Fibroblast of the conjunctiva (primary cell): ENCODE measurements at regions not wholly inside any gene's neighbourhood (a gene's known extent, or its start where the extent isn't known, plus 50 kb on each side); places are given as distances from the start of the nearest gene placed in this dataset.

Source experiments
- DNase-seq: peaks from one replicate; pipeline ENCODE4 v3.0.0-alpha.2; 2010; ENCODE audit warnings: low read depth

DNA sequence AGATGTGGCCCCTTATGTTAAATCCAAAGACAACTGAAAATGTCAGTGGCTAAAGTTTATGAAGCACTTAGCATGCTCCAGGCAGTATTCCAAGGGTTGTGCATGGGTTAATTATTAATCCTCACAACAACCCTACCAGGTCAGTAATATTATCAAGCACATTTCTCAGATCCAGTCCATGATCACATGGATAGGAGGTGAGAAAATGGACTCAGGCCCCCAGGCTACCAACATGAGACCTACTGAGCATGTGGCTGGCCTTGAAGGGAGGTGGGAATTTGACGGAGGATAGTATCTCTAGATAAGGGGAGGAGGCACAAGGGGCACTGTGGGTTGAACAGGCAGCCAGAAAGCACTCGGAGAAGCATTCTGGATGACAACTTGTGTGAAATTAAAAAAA, 412.0 kb downstream of the MEIS1 start:
- DNase-seq = no peak

DNA sequence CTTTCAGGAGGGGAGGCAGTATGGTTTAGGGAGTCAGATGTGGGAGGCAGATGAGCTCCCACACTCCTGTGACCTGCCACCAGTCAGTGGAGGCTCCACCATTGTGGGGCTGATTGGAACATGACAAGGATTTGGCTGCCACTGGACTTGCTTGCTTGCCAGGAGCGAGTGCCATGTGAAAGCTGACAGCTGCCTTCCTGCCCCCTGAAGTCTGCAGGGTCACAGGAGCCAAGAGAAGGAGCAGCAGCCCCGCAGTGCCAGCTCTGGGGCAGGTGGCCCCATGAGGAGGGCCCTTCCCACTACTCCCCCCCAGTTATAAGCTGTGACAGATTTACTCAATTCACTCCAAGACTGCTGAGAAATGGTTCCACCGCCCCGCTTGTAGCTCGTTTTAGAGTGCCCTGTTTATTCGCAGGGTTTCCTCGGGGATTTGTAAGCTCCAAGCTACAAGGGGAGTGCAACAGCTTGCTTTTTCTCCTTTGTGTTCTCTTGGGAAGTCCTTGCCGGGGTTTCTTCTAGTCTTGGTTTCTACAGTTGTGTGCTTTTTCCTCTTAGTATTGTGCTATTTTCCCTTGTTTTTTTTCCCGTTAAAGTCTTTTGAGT, 414.3 kb downstream of the MEIS1 start:
- DNase-seq = no peak

DNA sequence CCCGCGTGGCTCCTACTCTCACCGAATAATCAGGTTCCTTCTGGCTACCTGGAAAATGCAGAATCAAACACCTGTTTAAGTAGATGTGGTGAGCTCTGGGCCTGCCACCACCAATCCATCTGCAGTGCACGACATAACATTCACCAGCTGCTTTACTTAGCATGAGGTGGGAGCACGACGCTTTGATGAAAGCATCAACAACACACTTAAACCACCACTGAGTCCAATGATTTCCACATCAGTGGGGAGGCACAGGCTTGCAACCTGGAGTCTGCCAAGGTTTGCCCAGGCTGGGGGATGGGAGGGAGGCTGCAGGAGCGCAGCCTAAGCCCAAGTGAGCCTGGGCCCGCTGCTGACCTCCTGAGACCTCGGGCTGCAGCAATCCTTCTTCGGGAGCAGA, 415.5 kb downstream of the MEIS1 start:
- DNase-seq = no peak

DNA sequence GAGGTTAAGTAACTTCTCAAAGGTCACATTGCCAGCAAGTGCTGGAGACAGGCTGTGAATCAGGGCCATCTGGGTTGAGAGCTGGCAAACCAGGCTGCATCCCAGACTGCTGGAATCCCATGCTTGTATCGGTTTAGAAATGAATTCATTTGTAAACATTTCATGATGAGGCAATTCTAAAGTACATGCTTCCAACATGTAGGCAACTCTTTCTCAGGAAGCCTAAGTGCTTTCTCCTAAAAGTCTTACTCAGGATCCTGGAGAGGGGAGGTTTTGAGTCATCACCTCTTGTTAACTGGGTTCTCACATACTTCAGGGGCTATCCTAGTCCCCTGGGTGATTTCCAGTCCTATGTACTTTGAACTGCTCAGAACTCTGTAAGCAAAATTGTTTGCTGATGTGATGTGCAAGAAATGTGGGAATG, 416.5 kb downstream of the MEIS1 start:
- peak; percentile 40 for DNase-seq

DNA sequence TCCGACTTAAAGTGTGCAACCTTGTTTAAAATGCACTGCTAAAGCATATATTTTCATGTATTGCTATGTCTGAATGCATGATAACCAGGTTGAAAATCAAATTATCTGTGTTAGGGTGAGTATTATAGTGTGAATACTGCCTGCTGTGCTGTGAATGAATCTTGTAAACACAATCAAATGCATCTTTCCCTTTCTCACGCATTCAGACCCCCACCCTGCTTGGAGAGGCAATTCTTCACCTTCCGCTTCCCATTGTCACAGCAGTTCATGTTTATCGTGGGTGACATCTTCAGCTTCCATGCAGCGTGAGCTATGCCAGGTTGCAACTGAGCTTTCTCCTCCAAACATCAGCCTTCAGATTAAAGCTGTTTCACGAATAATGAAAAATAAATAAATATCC, 418.0 kb downstream of the MEIS1 start:
- DNase-seq = no peak

DNA sequence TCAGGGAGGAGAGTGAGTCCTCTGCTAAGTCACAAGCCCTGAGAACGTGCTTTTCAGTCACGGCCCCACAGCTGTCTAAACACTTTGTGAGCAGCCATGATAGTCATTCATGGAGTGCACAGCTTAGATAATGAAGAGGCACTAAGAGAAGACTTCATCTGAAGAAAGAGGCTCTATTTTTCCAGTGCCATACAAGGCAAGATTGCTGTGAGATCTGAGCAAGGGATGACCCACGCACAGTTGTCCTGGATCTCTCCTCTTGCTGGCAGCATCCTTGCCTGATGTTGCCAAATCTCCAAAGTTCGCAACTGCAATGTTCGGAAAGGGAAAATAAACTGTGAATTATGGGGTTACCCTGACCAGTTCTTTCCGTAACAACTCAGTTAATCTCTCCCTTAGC, 418.7 kb downstream of the MEIS1 start:
- DNase-seq = no peak

DNA sequence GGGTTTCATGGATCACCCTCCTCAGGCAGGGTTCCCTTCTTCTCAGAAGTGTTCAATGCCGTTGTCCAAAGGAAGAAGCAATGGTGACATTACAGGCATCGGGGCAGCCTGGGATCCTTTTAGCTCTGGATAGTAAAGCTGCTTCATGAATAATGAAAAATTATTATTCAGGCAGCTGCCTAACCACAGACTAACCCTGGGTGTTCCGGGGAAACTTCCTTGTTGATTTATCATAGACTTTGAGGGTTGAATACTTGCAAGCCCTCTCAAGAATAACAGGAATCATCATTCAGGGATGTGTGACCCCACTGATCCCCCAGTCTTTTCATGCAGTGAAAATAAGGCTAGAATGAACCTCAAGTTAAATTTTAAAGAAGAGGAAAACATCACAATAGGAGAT, 419.4 kb downstream of the MEIS1 start:
- DNase-seq = no peak

DNA sequence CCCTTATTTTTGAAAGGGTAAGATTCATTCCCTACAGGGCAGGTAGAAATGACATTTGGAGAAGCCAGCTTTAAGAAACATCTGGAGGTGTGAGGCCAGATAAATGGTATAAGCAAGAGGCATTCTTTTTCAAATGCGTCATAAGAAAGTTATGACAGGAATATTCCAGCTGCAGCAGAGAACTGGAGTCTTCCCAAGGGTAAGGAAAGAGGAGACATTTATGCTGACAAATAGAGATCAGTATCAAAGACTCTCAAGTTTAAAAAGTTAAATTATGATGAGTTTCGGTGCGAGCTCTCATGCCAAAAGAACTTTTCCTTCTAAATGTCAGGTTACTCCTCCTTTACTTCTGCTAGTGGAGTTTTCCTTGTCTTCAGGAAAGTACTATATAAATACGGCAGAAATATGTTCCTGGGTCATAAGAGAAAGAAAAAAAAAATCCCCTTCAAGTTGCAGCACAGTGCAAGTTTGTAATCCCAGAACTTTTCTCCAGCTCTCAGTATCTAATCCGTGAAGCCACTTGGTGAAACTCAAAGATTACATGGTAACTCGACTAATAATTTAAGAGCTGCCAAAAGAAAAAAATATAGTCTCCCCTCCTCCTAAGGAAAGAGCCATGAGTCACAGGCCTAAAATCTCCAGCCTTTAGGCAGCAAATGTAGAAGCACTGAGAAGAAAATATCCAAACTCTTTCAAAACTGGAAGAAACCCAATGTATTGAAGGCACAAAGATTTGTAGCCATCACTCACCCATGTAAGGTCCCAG, 428.1 kb downstream of the MEIS1 start:
- DNase-seq = no peak

DNA sequence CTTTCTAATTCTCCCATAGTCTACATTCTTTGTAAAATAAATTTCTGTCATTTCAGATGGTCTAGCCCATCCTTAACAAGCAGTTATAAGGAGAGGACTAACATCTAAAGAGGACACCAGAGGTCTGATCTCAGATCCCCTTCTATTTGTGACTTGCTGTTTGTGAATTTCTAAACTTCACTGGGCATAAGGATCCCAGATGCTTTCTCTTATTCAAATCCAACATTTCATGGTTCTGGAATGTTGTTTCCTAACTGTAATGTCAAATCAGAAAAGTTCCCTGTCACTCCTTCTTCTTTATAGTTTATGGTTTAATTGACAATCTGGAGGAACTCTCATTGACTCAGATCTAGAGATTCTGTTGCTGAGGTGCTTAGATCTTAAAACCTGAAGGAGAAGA, 430.2 kb downstream of the MEIS1 start:
- DNase-seq = no peak

DNA sequence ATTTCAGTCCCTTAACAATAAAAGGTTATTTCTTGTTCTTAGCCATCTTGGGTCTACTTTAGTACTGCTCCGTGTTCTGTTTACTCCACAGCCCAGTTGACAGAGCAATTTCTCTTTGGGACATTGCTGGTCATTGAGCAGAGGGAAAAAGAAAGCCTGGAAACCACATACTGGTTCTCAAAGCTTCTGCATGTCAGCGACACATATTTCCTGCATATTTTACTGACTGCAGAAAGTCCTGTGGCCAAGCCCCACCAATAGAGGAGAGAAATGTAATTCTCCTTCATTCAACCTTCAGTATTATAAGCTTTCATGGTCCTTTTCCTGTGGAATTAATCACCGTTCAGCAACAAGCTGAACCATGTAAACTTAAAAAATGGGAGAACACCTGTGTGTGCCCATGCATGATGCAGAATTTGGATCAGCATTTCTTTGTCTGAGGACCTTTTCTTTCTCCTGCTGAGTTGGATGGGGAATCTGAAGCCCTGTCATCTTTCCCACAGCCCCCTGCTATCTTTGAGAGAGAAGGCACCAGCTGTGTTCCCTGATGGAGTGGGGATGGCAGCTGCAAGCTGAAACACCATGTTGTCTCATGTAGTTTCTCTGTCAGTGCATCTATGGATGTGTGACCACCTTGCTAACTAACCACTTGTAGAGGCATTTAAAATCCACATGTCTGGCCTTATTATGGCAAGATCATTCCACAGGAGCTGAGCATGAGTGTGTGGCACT, 431.6 kb downstream of the MEIS1 start:
- DNase-seq = no peak

DNA sequence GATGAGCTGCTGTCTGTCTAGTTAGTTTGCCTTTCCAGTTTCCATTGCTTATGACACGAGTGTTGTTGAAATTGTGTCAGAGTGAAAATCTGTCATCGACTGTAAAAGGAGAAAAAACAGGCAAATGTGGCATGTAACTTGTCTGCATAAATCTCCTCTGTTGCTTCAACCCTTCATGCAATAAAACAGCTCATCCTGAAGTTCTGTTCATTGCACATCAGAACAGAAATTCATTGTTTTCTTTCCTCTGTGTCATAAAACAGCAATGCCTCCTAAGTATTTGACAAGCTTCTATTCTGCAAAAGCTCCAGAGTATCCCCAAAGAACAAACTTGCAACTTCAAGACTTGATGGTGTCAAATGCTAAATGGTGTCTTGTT, 432.1 kb downstream of the MEIS1 start:
- DNase-seq = no peak

DNA sequence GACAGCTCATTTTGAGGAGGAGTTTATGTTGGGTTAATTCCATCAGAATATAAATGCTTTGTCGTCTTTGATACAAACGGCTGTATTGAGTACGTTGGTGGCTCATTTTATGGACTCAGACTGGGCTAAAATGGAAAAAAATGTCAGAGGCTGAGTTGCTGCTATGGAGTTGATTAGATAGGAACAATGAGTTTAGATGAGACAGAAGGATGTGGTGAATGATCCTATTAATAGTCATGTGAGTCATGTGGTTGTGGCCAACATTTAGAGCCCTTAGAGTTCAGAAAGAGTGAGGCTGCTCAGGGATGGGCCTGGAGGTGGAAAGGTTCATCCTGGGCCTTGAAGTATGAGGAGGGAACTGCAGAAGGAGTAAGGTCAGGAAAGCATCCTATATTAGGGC, 434.2 kb downstream of the MEIS1 start:
- no peak for DNase-seq

DNA sequence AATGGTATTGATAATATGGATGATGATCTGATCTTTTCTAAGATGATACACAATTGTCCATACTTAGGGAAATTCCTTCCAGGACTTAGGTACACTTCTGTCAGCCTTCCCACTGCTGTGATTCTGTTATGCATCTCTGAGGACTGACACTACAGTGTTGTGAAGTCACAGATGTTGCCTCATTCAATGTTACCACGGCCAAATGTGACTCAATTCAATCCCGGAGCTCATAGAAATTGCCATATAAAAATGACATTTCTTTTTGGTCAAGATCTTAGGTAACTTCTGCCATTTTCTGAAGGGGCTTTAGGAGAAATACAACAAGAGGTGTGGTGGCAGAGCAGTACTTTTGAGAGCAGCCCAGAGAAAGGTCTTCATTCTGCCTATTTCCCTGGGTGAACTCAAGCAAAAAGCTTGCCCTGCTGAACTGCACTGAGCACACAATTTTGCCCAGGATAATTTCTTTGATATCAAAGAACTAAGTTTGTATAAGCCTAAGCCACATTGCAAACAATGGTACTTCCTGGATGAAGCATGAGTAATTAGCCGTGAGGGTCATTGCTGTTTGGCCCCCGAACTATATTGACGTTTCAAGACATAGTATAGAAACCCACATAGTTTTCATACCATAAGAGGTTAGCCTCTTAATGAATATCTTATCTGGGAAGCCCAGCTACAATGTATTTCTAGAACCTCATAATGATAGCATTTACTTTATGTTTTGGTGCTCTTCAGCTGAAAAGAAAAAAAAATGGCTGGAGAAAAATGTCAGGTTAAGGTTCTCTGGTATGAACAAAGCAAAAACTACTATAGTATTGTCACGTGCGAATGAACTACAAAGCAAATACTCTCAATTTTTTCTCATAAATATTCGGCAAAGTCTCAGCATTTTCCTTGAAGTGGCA, 437.4 kb downstream of the MEIS1 start:
- no peak for DNase-seq

DNA sequence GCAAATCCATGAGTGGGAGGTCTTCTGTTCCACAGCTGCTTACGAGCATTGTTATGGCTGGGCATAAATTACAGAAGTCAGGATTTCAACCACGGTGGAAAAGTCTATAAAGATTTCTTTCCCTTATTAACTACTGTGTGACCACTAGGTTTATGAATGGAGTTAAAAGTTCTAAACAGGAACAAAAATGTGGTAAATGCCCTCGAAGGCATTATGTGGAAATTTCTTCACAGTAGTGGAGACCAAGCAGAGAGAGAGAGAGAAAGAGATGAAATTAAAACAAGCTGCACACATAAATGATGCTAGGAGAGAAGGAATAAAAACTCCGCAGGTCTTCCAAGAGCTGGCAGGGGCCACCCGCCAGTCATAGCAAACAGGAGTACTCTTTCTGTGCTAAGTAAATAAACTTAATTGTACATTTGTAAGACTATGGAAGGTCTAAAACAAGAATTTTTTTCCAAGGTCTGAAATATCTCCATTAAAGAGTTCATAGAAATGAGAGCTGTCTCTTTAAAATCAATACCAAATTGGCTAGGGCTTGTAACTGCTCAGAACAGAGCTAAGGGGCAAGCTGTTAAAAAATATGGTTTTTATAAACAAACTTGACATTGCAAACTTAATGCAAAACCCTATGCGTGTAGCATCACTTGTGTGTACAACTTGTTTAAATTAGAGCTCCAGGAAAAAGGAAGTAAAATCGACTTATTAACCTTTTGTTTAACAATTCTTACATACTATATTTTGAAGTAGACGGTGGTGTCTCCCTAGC, 438.2 kb downstream of the MEIS1 start:
- DNase-seq = no peak

DNA sequence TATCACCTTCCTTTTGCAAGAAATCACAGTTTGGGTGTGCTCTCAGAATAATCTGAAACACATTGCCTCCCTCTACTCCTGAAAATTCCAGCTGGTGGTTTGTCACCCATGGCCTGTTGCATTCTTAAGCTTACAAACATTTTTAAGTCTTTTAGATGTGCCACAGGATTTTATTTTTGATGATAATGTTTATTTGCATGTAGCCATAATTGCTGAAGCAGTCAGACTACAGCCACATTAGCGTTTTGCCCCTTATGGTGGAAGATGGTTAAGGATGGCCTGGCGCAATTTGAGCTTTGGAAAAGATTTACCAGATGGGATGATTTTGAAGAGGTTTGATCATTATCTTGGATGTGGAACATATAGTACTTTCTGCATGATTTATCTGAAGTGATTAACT, 439.5 kb downstream of the MEIS1 start:
- no peak for DNase-seq

DNA sequence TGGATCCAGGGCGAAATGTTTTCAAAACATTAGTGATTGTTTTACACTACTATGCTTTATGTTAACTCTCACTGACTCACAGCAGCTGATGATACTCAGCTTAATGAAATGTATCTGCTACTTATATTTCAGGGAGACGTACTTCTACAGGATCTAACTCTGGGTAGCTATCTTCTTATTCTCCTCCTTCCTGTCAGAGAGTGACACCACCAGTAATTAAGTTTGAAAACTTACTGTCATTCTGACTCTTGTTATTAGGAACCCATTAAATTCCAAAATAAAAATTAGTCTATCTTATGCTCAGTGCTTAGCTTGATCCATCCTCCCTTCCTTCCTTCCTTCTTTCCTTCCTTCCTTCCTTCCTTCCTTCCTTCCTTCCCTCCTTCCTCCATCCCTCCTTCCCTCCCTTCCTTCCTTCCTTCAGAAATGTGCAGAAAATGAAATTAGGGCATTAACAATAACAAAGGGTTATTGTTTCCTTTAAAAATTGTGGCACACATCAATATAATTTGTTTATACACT, 441.1 kb downstream of the MEIS1 start:
- DNase-seq = no peak

DNA sequence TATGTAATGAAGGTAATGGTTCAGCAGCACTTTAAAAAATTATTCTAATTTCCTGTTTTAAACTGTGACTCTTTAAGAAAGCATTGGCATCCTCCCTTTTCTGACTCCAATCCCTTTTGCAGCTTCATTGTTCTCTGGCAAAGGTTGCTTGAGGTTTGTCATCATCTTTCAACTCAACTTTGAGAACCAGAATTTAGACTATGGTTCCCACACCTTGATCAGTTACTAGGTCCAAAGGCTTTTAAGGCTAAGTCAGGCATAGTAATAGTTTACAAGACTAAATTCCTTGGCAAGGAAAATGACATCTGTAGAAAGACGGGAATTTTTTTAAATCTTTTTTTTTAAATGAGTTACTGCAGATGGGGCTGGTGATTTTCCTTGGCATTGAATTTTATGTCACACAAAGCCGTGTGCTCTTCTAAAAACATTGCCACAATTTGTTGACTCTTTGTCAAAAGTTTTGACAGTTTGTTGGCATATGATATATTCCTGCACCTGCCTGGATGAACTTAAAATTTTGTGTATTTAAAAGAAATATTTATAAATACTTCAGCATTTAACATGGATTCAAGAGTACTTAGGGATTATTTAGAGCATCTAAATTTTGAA, 451.0 kb downstream of the MEIS1 start:
- DNase-seq = no peak

DNA sequence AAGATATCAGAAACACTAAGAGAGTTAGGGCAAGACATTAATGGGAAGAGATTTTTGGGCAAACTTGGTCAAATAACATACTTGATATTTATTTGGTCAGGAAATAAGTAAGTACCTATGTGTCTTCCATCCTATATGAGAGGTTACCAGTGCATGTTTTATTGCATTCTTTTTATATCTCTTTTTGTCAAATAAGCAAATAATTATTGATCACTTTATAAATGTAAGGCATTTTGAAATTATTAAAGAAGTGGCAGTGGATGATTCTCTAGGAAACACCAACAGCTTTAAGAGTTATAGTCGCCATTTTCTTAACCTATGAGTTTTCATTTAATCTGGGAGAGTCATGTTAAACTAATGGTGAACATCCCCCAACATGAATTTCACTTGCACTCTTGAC, 453.3 kb downstream of the MEIS1 start:
- DNase-seq = no peak

DNA sequence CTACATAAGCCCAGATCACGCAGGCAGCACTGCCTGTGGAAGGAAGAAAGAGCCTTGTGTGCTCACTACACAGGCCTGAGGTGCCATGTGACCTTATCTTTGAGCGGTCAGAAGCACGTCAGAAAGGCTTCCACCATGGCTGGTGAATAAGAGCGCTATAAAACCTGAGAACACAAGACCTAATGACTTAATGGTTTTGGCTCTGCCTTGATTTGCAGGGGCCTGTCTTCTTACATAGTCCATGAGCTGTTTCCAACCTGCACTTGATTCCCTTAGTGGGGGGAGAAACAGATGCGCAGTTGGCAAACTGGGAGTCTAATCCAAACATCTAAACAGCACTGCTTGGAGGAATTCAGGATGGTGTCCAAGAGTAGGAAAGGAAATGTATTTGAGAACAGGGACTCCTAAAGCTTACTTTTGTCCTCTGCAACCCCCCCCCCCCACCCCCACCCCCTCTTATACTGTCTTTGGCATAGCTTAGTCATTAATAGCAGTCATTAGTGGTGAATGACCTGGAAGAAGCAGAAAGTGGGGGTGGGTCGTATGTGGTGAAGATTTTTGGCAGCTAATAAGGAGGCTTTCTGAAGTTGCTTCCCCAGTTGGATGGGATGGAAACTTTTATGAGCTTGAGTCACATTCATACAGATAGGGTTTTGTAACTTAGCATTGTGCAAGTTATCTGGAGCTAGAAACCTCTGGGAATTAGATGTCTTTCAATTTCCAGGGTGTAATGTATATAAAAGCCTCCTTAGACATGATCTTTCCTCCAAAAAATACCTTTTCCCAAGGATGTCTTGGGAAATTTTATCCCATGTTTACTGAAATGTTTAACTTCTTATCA, 454.1 kb downstream of the MEIS1 start:
- DNase-seq = peak; percentile 84

DNA sequence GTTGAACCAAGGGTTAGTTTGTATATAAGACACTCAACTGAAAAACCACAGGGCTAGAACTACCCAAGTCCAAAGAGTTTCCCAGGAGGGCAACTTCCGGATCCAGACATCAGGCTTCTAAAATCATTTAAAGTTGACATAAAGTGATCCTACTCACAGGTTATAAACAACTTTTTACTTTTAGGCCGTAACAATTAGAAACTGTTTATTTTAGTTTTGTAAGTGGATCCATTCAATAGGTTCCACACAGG, 454.6 kb downstream of the MEIS1 start:
- no peak for DNase-seq
